SK-N-SH treated with all-trans-retinoic acid at 6 μM for 48 hours (cell line): ENCODE measurements at regions not wholly inside any gene's neighbourhood (a gene's known extent, or its start where the extent isn't known, plus 50 kb on each side); places are given as distances from the start of the nearest gene placed in this dataset.

ENCODE experiments used
- ATAC-seq: fragments of 200-7000 bp; cut with Tn5 transposase; 3 replicates; pipeline ENCODE4 v1.9.1; 2020; ENCODE audit warnings: mild to moderate bottlenecking, moderate library complexity
- ARNTL ChIP-seq: fragments of 450-650 bp; formaldehyde crosslinking; IDR thresholded peaks from 2 replicates; pipeline ENCODE4 v1.5.0; 2020; ENCODE audit warnings: low read depth, mild to moderate bottlenecking, moderate library complexity, borderline replicate concordance
- CSDC2 ChIP-seq: fragments of 250-450 bp; sonication (Bioruptor Pico); IDR thresholded peaks from 2 replicates; pipeline ENCODE4 v1.5.0; 2020; ENCODE audit warnings: mild to moderate bottlenecking, moderate library complexity
- ESRRG ChIP-seq: fragments of 250-450 bp; sonication (Bioruptor Pico); IDR thresholded peaks from 2 replicates; pipeline ENCODE4 v1.6.1; 2021; ENCODE audit warnings: mild to moderate bottlenecking
- ISL1 ChIP-seq: fragments of 250-450 bp; sonication (Bioruptor Pico); IDR thresholded peaks from 2 replicates; pipeline ENCODE4 v2.1.2; 2022; ENCODE audit warnings: mild to moderate bottlenecking, moderate library complexity
- OSR1 ChIP-seq: fragments of 250-450 bp; sonication (Bioruptor Pico); IDR thresholded peaks from 2 replicates; pipeline ENCODE4 v1.8.0; 2022; ENCODE audit warnings: moderate library complexity, mild to moderate bottlenecking, inconsistent platforms
- PPARA ChIP-seq: fragments of 250-450 bp; sonication (Bioruptor Pico); IDR thresholded peaks from 2 replicates; pipeline ENCODE4 v1.5.0; 2020; ENCODE audit warnings: mild to moderate bottlenecking, borderline replicate concordance
- RARB ChIP-seq: fragments of 250-450 bp; sonication (Bioruptor Pico); IDR thresholded peaks from 2 replicates; pipeline ENCODE4 v1.8.0; 2021; ENCODE audit warnings: mild to moderate bottlenecking, moderate library complexity
- SNAI2 ChIP-seq: fragments of 250-450 bp; sonication (Bioruptor Pico); IDR thresholded peaks from 2 replicates; pipeline ENCODE4 v1.5.0; 2020; ENCODE audit warnings: mild to moderate bottlenecking, moderate library complexity
- TCF4 ChIP-seq: fragments of 250-450 bp; sonication (Bioruptor Pico); IDR thresholded peaks from 2 replicates; pipeline ENCODE4 v1.8.0; 2021; ENCODE audit warnings: mild to moderate bottlenecking, moderate library complexity, borderline replicate concordance
- TOX ChIP-seq: fragments of 250-450 bp; sonication (Bioruptor Pico); IDR thresholded peaks from 2 replicates; pipeline ENCODE4 v1.8.0; 2021; ENCODE audit warnings: mild to moderate bottlenecking, moderate library complexity, borderline replicate concordance
- TSHZ2 ChIP-seq: fragments of 250-450 bp; sonication (Bioruptor Pico); IDR thresholded peaks from 2 replicates; pipeline ENCODE4 v1.5.0; 2020; ENCODE audit warnings: mild to moderate bottlenecking, moderate library complexity
- ZFP3 ChIP-seq: fragments of 250-450 bp; sonication (Bioruptor Pico); IDR thresholded peaks from 2 replicates; pipeline ENCODE4 v1.5.0; 2020; ENCODE audit warnings: mild to moderate bottlenecking, moderate library complexity
- ZFP30 ChIP-seq: fragments of 450-650 bp; formaldehyde crosslinking; IDR thresholded peaks from 2 replicates; pipeline ENCODE4 v1.5.0; 2022; ENCODE audit warnings: mild to moderate bottlenecking, moderate library complexity
- ZNF565 ChIP-seq: fragments of 450-650 bp; formaldehyde crosslinking; conservative IDR thresholded peaks from 2 replicates; pipeline ENCODE4 v1.5.0; 2020; ENCODE audit warnings: low read depth, mild to moderate bottlenecking, moderate library complexity
- ZNF70 ChIP-seq: fragments of 450-650 bp; formaldehyde crosslinking; IDR thresholded peaks from 2 replicates; pipeline ENCODE4 v1.5.0; 2020; ENCODE audit warnings: mild to moderate bottlenecking, moderate library complexity
- ZNF8 ChIP-seq: fragments of 450-650 bp; formaldehyde crosslinking; IDR thresholded peaks from 2 replicates; pipeline ENCODE4 v1.5.0; 2020; ENCODE audit warnings: mild to moderate bottlenecking, moderate library complexity
- TF ChIP-seq, protein P1 (sequence below): fragments of 250-450 bp; sonication (Bioruptor Pico); IDR thresholded peaks from 2 replicates; pipeline ENCODE4 v1.8.0; 2021; ENCODE audit warnings: low read depth, mild to moderate bottlenecking, moderate library complexity, borderline replicate concordance
- TF ChIP-seq, protein P2 (sequence below): fragments of 250-450 bp; sonication (Bioruptor Pico); IDR thresholded peaks from 2 replicates; pipeline ENCODE4 v1.5.1; 2021; ENCODE audit warnings: mild to moderate bottlenecking, moderate library complexity

GRCh38 chr17:51347851-51348584 lies 87.7 kb downstream of the UTP18 start:
- no peak for TF ChIP-seq SNAI2 (CRISPR knock-in tag)
- TF ChIP-seq, protein P1, sequence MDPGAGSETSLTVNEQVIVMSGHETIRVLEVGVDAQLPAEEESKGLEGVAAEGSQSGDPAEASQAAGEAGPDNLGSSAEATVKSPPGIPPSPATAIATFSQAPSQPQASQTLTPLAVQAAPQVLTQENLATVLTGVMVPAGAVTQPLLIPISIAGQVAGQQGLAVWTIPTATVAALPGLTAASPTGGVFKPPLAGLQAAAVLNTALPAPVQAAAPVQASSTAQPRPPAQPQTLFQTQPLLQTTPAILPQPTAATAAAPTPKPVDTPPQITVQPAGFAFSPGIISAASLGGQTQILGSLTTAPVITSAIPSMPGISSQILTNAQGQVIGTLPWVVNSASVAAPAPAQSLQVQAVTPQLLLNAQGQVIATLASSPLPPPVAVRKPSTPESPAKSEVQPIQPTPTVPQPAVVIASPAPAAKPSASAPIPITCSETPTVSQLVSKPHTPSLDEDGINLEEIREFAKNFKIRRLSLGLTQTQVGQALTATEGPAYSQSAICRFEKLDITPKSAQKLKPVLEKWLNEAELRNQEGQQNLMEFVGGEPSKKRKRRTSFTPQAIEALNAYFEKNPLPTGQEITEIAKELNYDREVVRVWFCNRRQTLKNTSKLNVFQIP (CRISPR knock-in tag), result no peak
- TF ChIP-seq, protein P2, sequence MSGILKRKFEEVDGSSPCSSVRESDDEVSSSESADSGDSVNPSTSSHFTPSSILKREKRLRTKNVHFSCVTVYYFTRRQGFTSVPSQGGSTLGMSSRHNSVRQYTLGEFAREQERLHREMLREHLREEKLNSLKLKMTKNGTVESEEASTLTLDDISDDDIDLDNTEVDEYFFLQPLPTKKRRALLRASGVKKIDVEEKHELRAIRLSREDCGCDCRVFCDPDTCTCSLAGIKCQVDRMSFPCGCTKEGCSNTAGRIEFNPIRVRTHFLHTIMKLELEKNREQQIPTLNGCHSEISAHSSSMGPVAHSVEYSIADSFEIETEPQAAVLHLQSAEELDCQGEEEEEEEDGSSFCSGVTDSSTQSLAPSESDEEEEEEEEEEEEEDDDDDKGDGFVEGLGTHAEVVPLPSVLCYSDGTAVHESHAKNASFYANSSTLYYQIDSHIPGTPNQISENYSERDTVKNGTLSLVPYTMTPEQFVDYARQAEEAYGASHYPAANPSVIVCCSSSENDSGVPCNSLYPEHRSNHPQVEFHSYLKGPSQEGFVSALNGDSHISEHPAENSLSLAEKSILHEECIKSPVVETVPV (CRISPR knock-in tag), result no peak
- TF ChIP-seq TCF4 (CRISPR knock-in tag), result no peak
- no peak for TF ChIP-seq ZNF70 (CRISPR knock-in tag)
- no peak for TF ChIP-seq ZNF8
- no peak for TF ChIP-seq ZNF565 (CRISPR knock-in tag)
- ATAC-seq, result no peak

DNA sequence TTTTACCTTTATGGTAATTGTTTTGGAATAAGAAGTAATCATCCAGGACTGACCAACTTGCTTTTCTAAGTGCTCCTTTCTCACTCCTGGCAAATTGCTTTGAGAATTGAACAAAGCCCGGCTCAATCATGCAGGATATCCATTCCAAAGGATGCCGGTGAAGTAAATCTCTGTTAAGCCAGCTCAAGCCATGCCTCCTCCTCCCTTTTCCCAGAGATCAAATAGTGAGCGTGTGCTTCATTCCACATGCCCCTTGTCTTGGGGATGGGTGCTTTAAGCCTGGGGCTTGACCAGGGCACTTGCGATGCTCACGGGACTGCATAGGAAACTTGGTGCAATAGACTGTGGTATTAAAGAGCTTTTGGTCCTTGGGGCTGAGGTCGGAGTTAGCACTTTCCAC lies 90.7 kb downstream of the UTP18 start:
- no peak for TF ChIP-seq ZNF70 (CRISPR knock-in tag)
- no peak for TF ChIP-seq ZFP30
- no peak for TF ChIP-seq ZNF565 (CRISPR knock-in tag)
- TF ChIP-seq ARNTL (CRISPR knock-in tag), result no peak
- no peak for TF ChIP-seq TCF4 (CRISPR knock-in tag)
- TF ChIP-seq ZFP3 (CRISPR knock-in tag), result no peak
- TF ChIP-seq ZNF8, result no peak
- TF ChIP-seq OSR1 (CRISPR knock-in tag), result no peak
- no peak for TF ChIP-seq TSHZ2 (CRISPR knock-in tag)
- no peak for ATAC-seq

DNA sequence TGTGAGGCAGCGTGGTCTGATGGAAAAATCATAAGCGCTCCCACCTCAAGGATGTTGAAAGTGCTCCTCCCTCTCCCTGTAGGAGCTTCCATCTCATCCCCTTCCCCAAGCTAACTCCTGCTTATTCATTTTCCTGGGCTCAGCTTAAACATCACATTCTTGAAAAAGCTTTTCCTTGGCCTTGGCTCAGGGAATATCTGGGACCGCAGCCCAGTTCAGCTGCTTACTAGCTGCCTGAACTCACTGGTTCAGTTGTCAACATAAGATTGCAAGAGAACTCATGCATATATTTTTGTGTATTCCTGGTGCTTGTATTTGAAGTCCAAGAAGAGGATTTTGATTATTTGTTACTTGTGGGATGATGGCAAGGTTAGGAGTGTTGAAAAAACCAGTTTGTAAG lies 91.5 kb downstream of the UTP18 start:
- TF ChIP-seq SNAI2 (CRISPR knock-in tag) (no peak), CSDC2 (CRISPR knock-in tag) (no peak), RARB (CRISPR knock-in tag) (no peak), ARNTL (CRISPR knock-in tag) (no peak), ESRRG (CRISPR knock-in tag) (no peak), ISL1 (CRISPR knock-in tag) (no peak), TCF4 (CRISPR knock-in tag) (no peak), ZNF565 (CRISPR knock-in tag) (no peak), PPARA (no peak), ZFP30 (no peak), TOX (CRISPR knock-in tag) (no peak), TSHZ2 (CRISPR knock-in tag) (no peak), ZNF70 (CRISPR knock-in tag) (no peak), ZFP3 (CRISPR knock-in tag) (no peak), ZNF8 (no peak), OSR1 (CRISPR knock-in tag) (no peak)
- TF ChIP-seq, protein P1 (CRISPR knock-in tag), result no peak
- TF ChIP-seq, protein P2 (CRISPR knock-in tag), result no peak
- no peak for ATAC-seq
